ENCODE measurements at regions not wholly inside any gene's neighbourhood (a gene's known extent, or its start where the extent isn't known, plus 50 kb on each side); places are given as distances from the start of the nearest gene placed in this dataset.
"Not testable (repeated sequence)": the region's sequence is repeated elsewhere in the genome, so short reads cannot be mapped to it uniquely, and the experiment has no call there.

- no peak for DNase-seq (ENCODE audit: low read depth)
These were observed 175.9 kb downstream of the LPIN1 start for GRCh38 chr2:11922294-11922693.

- no peak for DNase-seq (ENCODE audit: low read depth)
These were observed 177.5 kb downstream of the LPIN1 start for GRCh38 chr2:11923935-11924334.

GRCh38 chr2:11925295-11926066 lies 179.0 kb downstream of the LPIN1 start:
- DNase-seq (ENCODE audit: low read depth): no peak

GRCh38 chr2:11930211-11930761 lies 183.9 kb downstream of the LPIN1 start:
- no peak for DNase-seq (ENCODE audit: low read depth)

- no peak for DNase-seq (ENCODE audit: low read depth)
These were observed 185.6 kb downstream of the LPIN1 start for GRCh38 chr2:11932048-11932512.

GRCh38 chr2:11932962-11933361 lies 186.5 kb downstream of the LPIN1 start:
- no peak for DNase-seq (ENCODE audit: low read depth)

- DNase-seq (ENCODE audit: low read depth): no peak
These were observed 187.4 kb downstream of the LPIN1 start for GRCh38 chr2:11933854-11934253.

- no peak for DNase-seq (ENCODE audit: low read depth)
These were observed 190.3 kb downstream of the LPIN1 start for GRCh38 chr2:11936761-11937160.

- DNase-seq (ENCODE audit: low read depth): no peak
These were observed 191.8 kb downstream of the LPIN1 start for GRCh38 chr2:11938196-11938595.

- no peak for DNase-seq (ENCODE audit: low read depth)
These were observed 193.1 kb downstream of the LPIN1 start for GRCh38 chr2:11939523-11939922.

- DNase-seq (ENCODE audit: low read depth): no peak
These were observed 193.8 kb downstream of the LPIN1 start for GRCh38 chr2:11940121-11940743.

GRCh38 chr2:11940799-11941198 lies 194.4 kb downstream of the LPIN1 start:
- no peak for DNase-seq (ENCODE audit: low read depth)

- DNase-seq (ENCODE audit: low read depth): no peak
These were observed 195.1 kb downstream of the LPIN1 start for GRCh38 chr2:11941201-11942177.

GRCh38 chr2:11942178-11942569 lies 195.7 kb downstream of the LPIN1 start:
- DNase-seq (ENCODE audit: low read depth): no peak

- no peak for DNase-seq (ENCODE audit: low read depth)
These were observed 197.9 kb downstream of the LPIN1 start for GRCh38 chr2:11944311-11944710.

- DNase-seq (ENCODE audit: low read depth): no peak
These were observed 199.0 kb downstream of the LPIN1 start for GRCh38 chr2:11945139-11946126.

- no peak for DNase-seq (ENCODE audit: low read depth)
These were observed 201.5 kb downstream of the LPIN1 start for GRCh38 chr2:11947956-11948355.

GRCh38 chr2:11949732-11950523 lies 203.5 kb downstream of the LPIN1 start:
- peak; percentile 2 for DNase-seq (ENCODE audit: low read depth)

- no peak for DNase-seq (ENCODE audit: low read depth)
These were observed 204.5 kb downstream of the LPIN1 start for GRCh38 chr2:11950896-11951295.

GRCh38 chr2:11951492-11951891 lies 205.1 kb downstream of the LPIN1 start:
- DNase-seq (ENCODE audit: low read depth): not testable (repeated sequence)

All from HS-5 (cell line).